Brain microvascular endothelial cell (primary cell): ENCODE measurements at regions not wholly inside any gene's neighbourhood (a gene's known extent, or its start where the extent isn't known, plus 50 kb on each side); places are given as distances from the start of the nearest gene placed in this dataset.
"Not testable (repeated sequence)": the region's sequence is repeated elsewhere in the genome, so short reads cannot be mapped to it uniquely, and the experiment has no call there.

Experiments
- DNase-seq: peaks from one replicate; pipeline ENCODE4 v3.0.0-alpha.2; 2020
- H3K27ac ChIP-seq: fragments of 250-450 bp; sonication (Bioruptor Pico); 2 replicates; pipeline ENCODE4 v1.5.1; 2020; ENCODE audit warnings: mild to moderate bottlenecking, moderate library complexity
- H3K27me3 ChIP-seq: fragments of 250-450 bp; sonication (Bioruptor Pico); replicated peaks from 2 replicates; pipeline ENCODE4 v1.5.1; 2020; ENCODE audit warnings: mild to moderate bottlenecking
- H3K36me3 ChIP-seq: fragments of 250-450 bp; sonication (Bioruptor Pico); replicated peaks from 2 replicates; pipeline ENCODE4 v1.5.1; 2020; ENCODE audit warnings: mild to moderate bottlenecking
- H3K4me3 ChIP-seq: 2 replicates; pipeline ENCODE4 v1.5.1; 2011; ENCODE audit warnings: low read depth, mild to moderate bottlenecking, control low read depth, low read length, moderate library complexity
- CTCF ChIP-seq: IDR thresholded peaks from 2 replicates; pipeline ENCODE4 v1.5.1; 2011; ENCODE audit warnings: low read depth, mild to moderate bottlenecking, moderate library complexity, low read length, control low read depth, inconsistent platforms; ENCODE audit errors: missing control alignments
- in situ Hi-C: cut with HindIII; loops from 2 replicates; pipeline ENCODE4 v1.10.0; 2017; ENCODE audit warnings: low sequenced_read_pairs, low pct_ligation_motif_present

- no peaks in the 10 kb centered on the region for H3K36me3 ChIP-seq
- no peak overlapping the region for H3K27ac ChIP-seq
- in situ Hi-C loops = no loop called here
- no peak for DNase-seq
- H3K4me3 ChIP-seq = no peak overlapping the region
- H3K27me3 ChIP-seq = no peaks in the 10 kb centered on the region
- peak; percentile 5 for TF ChIP-seq CTCF
These were observed 290.6 kb upstream of the GRID2 start for GRCh38 chr4:92012899-92013867.

- Histone ChIP-seq H3K4me3 (no peak overlapping the region), H3K36me3 (no peaks in the 10 kb centered on the region), H3K27ac (no peak overlapping the region), H3K27me3 (no peaks in the 10 kb centered on the region)
- in situ Hi-C loops = no loop called here
- no peak for DNase-seq
- no peak for TF ChIP-seq CTCF
These were observed 289.7 kb upstream of the GRID2 start for GRCh38 chr4:92014067-92014466.

GRCh38 chr4:92021203-92021602 is 282.6 kb upstream of the GRID2 start:
- no peak for DNase-seq
- in situ Hi-C loops = no loop called here
- H3K36me3 ChIP-seq = no peaks in the 10 kb centered on the region
- H3K4me3 ChIP-seq = no peak overlapping the region
- no peak overlapping the region for H3K27ac ChIP-seq
- no peaks in the 10 kb centered on the region for H3K27me3 ChIP-seq
- no peak for TF ChIP-seq CTCF

GRCh38 chr4:92021788-92022187 is 282.0 kb upstream of the GRID2 start:
- in situ Hi-C loops = no loop called here
- Histone ChIP-seq H3K27me3 (no peaks in the 10 kb centered on the region), H3K36me3 (no peaks in the 10 kb centered on the region), H3K27ac (no peak overlapping the region), H3K4me3 (no peak overlapping the region)
- no peak for TF ChIP-seq CTCF
- no peak for DNase-seq

GRCh38 chr4:92028830-92029229 is 274.9 kb upstream of the GRID2 start:
- DNase-seq, H3K4me3 ChIP-seq, H3K27me3 ChIP-seq, H3K27ac ChIP-seq, in situ Hi-C loops, H3K36me3 ChIP-seq: not testable (repeated sequence)

- in situ Hi-C loops = no loop called here
- H3K36me3 ChIP-seq = no peaks in the 10 kb centered on the region
- no peak overlapping the region for H3K27ac ChIP-seq
- H3K27me3 ChIP-seq = no peaks in the 10 kb centered on the region
- TF ChIP-seq CTCF = no peak
- H3K4me3 ChIP-seq = no peak overlapping the region
- no peak for DNase-seq
These were observed 271.9 kb upstream of the GRID2 start for GRCh38 chr4:92031825-92032224.
